Brain pericyte (primary cell): ENCODE measurements at regions not wholly inside any gene's neighbourhood (a gene's known extent, or its start where the extent isn't known, plus 50 kb on each side); places are given as distances from the start of the nearest gene placed in this dataset.
"Not testable (repeated sequence)": the region's sequence is repeated elsewhere in the genome, so short reads cannot be mapped to it uniquely, and the experiment has no call there.

Experiments
- DNase-seq: peaks from one replicate; pipeline ENCODE4 v3.0.0-alpha.2; 2012; ENCODE audit warnings: low read depth, low spot score

DNA sequence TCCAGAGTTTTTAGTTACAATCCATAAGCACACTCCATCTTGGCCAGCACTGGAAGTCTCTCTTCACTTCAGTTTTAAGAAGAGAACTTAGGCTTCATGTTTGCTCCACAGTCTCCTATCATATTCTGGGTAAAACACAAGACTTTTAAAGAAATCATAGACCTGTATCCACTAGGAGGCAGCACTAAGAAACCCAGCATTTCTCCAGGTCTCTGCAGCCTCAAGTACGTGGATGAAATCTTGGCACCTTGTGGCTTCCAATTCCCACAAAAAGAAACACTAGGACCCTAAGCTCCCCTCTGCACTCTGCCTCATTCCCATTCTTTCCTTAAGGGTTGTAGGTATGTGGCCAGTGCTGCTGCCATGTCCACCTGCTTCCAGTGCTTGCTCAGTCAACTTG lies 367.3 kb upstream of the CASK start:
- DNase-seq = no peak

DNA sequence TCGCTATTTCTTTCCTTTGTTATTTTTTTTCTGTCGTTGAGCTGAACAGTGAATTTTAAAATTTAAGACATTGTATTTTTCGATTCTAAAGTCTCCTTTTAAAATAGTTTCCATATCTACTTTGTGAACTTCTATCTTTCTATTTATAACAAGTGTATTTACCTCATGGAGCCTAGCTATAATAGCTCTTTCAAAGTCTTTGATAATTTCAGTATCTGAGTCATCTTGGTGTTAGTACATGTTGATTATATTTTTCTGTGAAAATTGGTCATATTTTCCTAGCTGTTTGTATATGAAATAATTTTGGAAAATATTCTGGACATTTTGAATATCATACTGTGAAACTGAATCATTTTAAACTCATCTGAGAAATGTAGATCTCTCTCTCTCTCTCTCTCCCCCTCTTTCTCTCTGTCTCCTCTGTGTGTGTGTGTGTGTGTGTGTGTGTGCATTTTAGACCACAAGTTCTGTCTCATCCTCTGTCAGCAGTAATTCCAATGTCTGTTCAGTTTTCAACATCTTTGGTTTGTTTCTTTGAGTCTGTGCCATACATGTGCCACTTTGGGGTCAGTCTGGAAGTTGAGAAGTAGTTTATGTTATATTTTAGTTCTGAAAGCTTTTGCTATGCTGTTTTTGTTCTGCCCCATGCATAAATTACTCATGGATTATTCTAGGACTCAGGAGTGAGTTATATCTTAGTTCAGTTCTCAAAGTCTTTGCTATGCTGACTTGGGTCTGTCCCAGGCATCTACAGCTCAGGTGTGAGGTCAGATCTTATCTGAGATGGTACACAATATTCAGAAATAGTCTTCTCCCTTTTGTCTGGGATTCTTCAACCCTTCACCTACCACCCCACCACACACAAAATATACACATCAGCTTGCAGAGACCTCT lies 366.4 kb upstream of the CASK start:
- DNase-seq = no peak

DNA sequence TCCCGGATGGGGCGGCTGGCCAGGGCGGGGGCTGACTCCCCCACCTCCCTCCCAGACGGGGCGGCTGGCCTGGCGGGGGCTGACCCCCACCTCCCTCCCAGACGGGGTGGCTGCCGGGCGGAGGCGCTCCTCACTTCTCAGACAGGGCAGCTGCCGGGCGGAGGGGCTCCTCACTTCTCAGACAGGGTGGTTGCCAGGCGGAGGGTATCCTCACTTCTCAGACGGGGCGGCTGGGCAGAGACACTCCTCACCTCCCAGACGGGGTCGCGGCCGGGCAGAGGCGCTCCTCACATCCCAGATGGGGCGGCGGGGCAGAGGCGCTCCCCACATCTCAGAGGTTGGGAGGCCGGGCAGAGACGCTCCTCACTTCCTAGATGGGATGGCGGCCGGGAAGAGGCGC lies 362.3 kb upstream of the CASK start:
- not testable (repeated sequence) for DNase-seq

DNA sequence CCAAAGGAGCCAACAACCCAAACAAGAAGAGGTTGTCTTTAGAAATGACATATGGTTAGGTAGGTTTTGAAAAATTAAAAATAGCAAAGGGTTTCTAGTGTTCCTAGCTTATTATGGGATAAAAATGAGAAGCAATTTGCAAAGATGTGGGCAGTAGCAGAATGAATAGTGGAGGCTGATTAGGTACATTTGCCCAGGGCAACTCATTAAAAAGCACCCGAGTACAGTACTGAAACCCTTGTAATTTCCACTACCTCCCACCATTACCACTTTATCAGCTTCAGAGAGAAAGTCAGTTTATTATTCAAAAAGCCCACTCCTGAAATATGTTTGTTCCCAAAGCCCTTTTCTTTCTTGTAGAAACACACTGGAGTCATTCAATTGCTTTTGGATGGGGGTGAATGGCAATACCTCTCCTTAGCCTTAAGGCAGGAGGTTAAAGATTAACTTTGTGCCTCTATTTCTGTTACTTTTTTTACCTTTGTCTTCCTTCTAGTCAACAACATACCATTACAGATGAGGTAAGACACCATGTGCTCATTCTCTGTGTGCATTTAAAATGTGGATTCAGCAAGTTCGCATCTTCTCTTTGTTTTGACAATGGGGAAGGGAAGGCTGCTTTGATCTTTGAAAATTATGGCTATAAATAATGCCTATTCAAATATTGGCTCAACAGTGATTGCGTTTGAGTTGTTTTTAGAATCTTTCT lies 353.8 kb upstream of the CASK start:
- DNase-seq = no peak

DNA sequence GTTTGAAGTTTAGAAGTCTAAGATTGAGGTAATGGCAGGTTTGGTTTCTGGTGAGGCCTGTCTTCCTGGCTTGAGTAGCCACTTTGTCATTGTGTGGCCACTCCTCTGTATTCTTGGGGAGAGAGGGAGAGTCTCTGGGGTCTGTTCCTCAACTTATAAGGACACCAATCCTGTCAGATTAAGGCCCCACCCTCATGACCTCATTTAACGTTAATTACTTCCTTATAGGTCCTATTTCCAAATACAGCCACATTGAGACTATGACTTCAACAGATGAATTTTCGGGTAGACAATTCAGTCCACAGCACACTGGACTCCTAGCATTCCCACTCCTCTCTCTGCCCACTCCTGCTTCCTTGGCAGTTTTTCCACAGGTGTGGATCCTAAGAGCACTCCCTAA lies 350.8 kb upstream of the CASK start:
- no peak for DNase-seq

DNA sequence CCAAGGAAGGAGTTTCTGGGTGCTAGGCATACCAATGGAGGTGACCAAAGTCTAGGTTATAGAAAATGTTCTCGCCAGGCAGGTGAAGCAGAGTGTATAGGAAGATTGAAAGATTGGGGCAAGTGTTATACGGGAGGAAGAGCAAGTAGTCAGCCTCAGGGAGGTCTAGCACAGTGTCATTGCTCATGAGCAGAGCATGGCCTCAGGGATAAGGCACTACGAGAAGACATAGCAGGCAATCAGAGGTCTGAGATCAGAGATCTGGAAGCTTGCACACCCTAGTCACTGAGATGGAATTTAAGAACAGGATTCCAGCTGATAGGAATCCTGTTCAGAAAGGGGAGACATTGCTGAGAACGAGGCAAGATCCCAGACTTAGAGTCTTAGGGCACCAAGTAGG lies 350.0 kb upstream of the CASK start:
- DNase-seq = no peak

DNA sequence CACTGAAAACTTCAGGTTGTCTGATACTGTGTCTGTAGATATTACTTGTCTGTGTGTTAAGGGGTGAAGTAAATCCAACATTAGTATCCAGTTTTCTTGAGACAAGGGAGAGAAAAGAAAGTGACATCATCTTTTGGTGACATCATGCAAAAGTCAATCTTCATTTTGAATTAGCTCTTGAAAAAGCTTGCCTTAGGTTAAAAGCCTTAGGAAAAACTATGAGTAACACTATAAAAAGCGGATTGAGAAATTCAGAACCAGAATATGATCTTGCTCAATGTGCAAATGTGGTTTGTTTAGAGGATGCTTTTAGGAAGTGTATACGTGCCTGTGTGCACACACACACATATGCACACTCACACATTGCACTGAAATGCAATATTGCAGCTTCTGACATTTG lies 345.8 kb upstream of the CASK start:
- DNase-seq = no peak

DNA sequence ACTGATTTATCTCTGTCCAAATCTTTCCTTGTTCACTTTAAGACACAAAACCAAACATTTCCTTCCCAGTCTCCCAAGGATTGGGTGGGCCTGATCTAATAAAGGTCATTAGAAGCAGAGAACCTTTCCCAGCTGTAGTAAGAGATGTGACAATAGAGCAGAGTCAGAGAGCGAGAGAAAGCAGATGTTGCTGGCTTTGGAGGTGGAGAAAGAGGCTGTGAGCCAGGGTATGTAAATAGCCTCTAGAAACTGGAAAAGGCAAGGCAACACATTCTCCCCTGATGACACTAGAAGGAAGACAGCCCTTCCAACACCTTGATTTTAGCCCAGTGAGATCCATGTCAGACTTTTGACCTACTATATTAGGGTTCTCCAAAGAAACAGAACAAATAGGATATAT lies 337.5 kb upstream of the CASK start:
- no peak for DNase-seq

DNA sequence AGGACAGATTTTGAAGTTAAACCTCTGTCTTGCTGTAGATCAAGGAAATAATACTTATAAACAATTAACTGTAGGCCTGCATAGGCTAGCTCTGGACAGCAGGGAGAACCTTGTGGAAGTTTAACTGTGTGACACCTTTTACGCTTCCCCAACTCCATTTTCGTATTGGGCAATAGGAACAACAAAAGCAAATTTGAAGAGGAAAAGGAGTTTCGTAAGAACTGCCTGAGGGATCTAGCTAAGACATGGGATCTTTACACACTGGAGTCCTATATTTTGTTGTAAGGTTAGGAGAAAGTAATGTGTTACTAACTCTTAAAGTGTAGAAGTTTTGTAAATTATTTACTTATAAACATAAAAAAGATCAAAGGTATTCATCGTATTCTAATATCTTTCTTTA lies 324.9 kb upstream of the CASK start:
- no peak for DNase-seq

DNA sequence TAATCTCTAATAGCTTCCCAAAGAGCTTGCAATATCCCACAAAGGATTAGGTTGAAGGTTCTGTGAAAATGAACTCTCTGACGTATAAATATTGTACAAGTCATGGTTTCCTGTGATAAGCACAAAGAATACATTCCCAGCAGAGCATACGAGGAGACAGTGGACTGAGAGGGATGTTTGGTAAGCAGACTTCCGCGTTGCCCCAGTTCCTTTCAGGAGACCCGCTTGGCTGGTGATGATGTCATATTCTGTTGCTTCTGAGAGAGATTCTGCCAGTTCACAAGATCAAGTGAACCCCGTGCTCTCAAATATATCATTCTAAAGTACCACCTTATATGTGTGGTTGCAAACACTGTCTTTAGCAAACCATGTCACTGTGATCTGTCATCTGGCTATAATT lies 323.9 kb upstream of the CASK start:
- no peak for DNase-seq

DNA sequence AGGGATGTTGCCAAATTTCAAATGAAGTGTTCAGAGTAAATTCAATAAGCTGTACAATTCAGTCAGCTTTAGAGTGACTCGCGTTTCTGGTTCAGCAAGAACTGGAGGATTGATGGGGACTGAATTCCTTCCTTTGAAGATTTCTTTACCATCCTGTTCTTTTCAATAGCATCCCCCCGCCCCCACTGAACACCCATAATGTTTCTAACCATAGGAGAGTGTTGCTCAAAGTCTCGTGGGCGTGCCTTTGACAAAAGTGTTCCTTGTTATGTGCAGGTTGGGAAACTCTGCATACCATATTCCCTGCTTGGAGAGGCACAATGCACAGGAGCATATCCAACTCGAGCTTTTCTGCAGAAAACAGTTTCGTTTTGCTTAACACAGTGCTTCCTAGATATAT lies 323.5 kb upstream of the CASK start:
- no peak for DNase-seq

DNA sequence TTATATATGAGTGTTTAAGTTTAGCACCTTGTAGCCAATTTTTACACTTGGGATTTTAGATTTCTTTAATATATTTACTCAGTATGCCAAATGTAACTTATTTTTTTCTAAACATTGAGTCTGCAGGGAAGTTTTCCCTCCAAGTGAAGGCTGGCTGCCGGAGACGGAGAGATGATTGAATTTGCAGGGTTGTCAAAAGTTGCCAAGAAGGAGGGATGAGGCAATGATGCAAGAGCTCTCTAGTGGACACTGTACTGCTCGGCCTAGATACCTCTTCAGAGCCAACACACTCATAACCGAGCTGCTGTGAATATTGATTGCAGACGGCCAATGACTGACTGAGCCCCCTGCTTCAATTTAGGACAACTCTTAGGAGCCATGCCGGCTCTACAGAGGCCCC lies 318.6 kb upstream of the CASK start:
- DNase-seq = no peak

DNA sequence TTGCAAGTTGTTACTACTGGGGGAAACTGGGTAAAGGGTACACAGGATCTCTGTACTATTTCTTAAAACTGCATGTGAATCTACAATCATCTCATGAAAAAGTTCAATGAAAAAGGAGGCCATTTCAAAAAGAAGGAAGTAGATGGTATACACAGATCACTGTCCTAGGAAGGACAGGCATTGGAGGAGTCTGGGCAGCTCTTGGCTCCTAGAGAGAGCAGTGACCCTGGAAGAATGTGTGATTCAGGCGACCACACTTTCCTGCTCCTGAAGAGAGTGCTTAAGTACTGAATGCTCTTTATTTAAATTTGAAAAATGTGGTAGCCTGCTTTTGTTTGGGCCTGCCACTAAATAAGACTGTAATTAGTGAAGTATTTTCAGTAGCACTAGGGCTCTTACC lies 318.1 kb upstream of the CASK start:
- DNase-seq = no peak

DNA sequence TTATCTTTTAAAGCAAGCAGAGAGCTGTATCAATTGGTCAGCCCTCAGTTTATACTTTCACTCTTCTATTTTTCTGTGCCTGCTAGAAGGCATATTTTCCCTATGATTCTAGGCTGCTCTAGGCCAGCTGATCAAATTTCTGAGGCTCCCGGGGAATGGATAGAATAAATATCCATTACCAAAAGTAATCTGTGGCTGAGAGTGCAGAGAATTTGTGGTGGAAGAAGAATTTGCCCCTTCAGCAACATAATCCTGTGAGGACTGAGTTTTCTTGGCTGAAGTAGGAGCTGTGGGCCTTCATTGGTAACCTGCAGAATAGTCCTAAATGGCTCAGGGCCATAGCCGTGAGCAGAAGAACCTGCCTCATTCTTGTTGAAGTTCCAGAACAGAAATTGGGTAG lies 314.6 kb upstream of the CASK start:
- DNase-seq = no peak

DNA sequence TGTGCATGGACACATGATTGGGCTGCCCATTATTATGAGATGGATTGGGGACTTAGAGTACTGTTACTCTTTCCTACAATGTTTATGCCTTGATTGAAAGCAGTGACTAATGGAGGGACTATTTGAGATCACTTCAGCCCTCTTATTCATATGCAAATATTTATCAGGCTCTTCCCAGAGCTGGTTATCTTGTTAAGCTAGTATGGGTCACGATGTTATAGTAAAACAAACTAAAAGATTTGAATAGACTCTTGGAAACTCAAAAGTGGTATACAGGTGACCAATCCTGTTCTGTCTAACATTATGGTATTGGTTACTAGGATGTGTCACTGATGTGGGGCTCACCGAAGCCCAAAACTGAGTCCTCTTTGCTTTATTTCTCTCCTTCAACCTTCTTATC lies 306.2 kb upstream of the CASK start:
- DNase-seq = no peak

DNA sequence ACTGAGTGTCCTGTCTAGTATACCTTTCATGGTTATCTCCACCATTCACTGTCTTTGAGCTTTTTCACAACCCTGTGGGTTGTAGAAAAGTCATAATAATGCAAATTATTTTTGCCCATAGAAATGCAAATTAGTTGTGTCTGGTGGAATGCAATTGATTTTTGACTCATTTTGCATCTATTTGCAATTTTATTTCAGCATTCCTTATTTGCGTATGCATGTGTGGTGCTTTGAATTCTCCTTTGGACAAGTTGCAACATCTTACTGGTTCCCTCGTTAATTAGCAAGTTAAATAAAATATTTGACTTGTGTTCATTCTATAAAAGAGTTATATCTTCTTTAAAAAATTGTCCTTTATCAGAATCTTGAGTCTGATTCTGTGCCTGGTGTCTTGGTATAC lies 297.3 kb upstream of the CASK start:
- DNase-seq = no peak

DNA sequence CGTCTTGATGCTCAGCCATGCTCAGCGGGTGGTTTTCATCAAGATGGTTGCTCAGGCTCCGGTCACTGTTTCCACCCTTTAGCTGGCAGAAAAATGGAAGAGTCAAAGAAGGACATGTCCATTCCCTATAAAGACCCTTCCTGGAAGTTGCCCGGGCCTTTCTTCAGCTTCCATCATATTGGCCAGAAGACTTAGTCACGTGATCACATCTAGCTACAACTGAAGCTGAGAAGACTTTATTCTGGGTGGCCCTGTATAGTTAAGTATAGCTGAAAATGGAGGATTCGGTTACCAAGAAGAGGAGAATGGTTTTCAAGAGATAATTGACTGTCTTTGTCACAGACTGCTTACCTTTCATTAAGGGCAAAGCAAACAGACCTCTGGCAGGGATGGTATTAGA lies 296.7 kb upstream of the CASK start:
- DNase-seq = no peak

DNA sequence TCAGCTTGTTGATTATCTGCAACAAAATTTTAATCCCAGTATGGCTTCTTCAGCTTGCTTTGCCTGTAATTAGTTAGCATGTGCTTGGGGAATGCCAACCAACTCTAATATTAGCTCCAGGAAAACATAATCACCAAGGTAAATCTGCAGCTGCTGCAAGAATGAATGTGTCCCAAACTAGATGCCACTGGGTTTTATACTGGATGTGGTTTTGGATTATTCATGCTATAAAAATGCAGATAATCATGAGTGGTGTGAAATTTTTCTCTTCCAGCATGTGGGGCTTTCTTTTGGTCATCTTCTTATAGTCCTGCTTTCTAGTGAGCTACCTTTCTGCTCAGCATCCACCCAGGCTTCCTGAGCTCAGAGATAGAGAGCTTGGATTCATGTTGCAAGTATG lies 295.9 kb upstream of the CASK start:
- no peak for DNase-seq

DNA sequence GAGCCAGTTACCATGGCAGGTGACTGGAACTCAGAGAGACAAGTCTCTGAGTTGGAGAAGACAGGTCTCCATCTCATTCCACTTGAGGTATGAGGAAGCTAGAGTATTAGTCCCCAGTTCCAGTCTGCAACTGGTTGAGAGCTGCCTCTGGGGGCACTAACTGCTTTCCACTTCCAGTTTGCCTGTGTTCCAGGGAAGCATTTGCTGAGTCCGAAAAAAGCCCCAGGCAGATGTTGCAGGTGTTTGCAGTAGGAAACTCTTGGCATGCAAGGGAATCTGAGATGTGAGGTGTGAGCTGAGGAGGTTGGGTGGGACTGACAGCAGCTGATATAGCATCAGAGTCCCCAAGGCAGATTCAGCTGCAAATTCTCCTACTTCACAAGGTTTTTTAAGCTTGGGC lies 272.2 kb upstream of the CASK start:
- DNase-seq = no peak

DNA sequence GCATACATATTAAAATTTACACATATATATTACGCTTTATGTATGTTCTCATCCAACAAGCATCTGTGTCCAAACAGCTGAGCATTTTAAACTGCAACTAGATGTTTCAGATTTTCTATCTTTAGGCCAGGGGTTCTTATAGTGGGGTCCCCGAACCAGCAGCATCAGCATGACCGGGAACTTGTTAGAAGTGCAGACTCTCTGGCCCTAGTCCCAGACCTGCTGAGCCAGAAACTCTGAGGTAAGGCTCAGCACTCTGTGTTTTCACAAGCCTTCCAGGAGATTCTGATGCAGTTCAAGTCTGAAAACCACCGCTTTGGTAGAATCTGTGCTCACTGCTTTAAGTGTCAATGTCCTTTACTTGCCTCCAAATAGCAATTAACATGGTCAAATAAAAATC lies 266.2 kb upstream of the CASK start:
- DNase-seq = no peak

DNA sequence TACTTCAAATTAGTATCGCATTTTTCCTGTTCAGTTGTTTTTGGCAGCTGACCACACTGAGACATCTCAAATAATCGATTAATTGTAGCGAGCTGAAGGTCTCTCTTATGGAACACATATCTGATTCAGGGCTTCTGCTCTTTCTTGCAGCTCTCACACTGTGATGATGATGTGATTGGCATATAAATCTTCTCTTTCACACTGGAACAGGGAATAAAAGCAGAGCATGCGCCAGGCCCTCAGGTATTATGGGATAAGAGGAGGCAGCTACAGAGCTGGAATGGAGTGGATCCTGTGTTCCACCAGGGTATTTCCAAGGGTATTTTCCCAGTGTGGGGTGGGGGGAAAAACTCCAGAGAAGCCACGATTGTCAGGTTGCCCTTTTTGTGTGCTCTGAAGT lies 265.4 kb upstream of the CASK start:
- DNase-seq = no peak

DNA sequence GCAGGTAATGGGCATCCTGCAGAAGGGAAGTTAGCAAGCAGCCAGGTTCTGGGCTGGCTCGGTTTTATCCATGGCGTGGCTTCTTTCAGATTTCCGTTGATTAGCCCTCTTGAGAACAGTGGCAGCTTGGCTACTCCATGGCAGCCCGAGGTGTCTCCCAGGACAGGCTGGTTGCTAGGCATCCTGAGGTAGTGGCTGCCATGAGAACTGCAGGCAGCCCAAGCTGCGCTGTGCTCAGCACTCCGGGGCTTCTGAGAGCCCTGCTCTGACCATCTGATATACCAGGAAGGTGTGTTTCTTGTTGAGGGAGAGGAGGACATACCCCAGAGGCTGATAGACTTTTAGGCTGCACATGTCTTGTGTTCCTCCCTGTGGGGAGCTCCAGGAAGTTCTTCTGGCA lies 253.4 kb upstream of the CASK start:
- DNase-seq = no peak

DNA sequence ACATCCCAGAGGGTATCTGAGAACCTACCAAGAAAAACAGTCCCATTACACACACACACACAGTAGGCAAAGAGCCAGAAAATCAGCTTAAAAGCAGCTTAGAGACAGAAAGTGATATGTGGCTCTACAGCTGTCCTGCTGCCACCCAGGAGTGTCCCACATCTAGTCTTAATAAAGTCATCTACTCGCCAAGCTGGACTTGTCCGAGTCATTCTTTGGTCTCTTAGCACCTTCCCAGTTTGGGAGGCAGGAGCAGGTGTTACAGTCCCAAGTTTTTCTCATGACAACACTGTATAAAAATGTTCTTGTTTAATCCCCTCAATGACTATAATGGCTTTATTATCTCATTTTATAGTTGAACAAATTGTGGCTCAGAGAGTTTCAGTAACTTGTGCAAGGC lies 252.5 kb upstream of the CASK start:
- no peak for DNase-seq
